ENCODE measurements at regions not wholly inside any gene's neighbourhood (a gene's known extent, or its start where the extent isn't known, plus 50 kb on each side); places are given as distances from the start of the nearest gene placed in this dataset.

GRCh38 chr6:77535172-77535571 lies 71.9 kb upstream of the HTR1B start:
- peak in 1 of 3 experiments; percentile 8 for DNase-seq

- DNase-seq: no peak
These were observed 73.4 kb upstream of the HTR1B start for GRCh38 chr6:77536701-77537100.

GRCh38 chr6:77543601-77544000 lies 80.3 kb upstream of the HTR1B start:
- no peak for DNase-seq

- DNase-seq: no peak
These were observed 84.9 kb upstream of the HTR1B start for GRCh38 chr6:77548190-77548589.

- no peak for DNase-seq
These were observed 85.5 kb upstream of the HTR1B start for GRCh38 chr6:77548662-77549366.

GRCh38 chr6:77551135-77551534 lies 87.8 kb upstream of the HTR1B start:
- DNase-seq: no peak

- DNase-seq: peak in 1 of 3 experiments; percentile 18
These were observed 91.0 kb upstream of the MEI4 start for GRCh38 chr6:77561768-77562314.

GRCh38 chr6:77565370-77565769 lies 87.5 kb upstream of the MEI4 start:
- DNase-seq: no peak

- DNase-seq: no peak
These were observed 86.6 kb upstream of the MEI4 start for GRCh38 chr6:77566235-77566634.

GRCh38 chr6:77568570-77568969 lies 84.3 kb upstream of the MEI4 start:
- no peak for DNase-seq

- DNase-seq: no peak
These were observed 79.0 kb upstream of the MEI4 start for GRCh38 chr6:77573843-77574242.

GRCh38 chr6:77587963-77588362 lies 64.9 kb upstream of the MEI4 start:
- DNase-seq: no peak

All from NCI-H1417 (cell line).